COLO668 (cell line): ENCODE measurements at regions not wholly inside any gene's neighbourhood (a gene's known extent, or its start where the extent isn't known, plus 50 kb on each side); places are given as distances from the start of the nearest gene placed in this dataset.
"Not testable (repeated sequence)": the region's sequence is repeated elsewhere in the genome, so short reads cannot be mapped to it uniquely, and the experiment has no call there.

Source experiments
- DNase-seq: peaks from one replicate; lab custom pipeline; 2025; ENCODE audit not compliant: unreplicated experiment; lab: John Stamatoyannopoulos, UW

GRCh38 chr15:96792216-96792615, 461.7 kb downstream of the NR2F2 start:
- DNase-seq = no peak

- no peak for DNase-seq
Observed at GRCh38 chr15:96796841-96797240, 466.3 kb downstream of the NR2F2 start.

GRCh38 chr15:96801576-96802150, 471.2 kb downstream of the NR2F2 start:
- no peak for DNase-seq

- DNase-seq = no peak
Observed at GRCh38 chr15:96802611-96803255, 472.2 kb downstream of the NR2F2 start.

- DNase-seq = no peak
Observed at GRCh38 chr15:96804754-96805153, 474.3 kb downstream of the NR2F2 start.

GRCh38 chr15:96807361-96807760, 476.9 kb downstream of the NR2F2 start:
- no peak for DNase-seq

- DNase-seq = no peak
Observed at GRCh38 chr15:96817900-96818299, 487.4 kb downstream of the NR2F2 start.

GRCh38 chr15:96818861-96819260, 488.4 kb downstream of the NR2F2 start:
- DNase-seq = no peak

- no peak for DNase-seq
Observed at GRCh38 chr15:96827981-96828380, 497.5 kb downstream of the NR2F2 start.

GRCh38 chr15:96837241-96837970, 506.9 kb downstream of the NR2F2 start:
- no peak for DNase-seq

GRCh38 chr15:96838081-96838480, 507.6 kb downstream of the NR2F2 start:
- no peak for DNase-seq

- DNase-seq = no peak
Observed at GRCh38 chr15:96849271-96849900, 518.9 kb downstream of the NR2F2 start.

GRCh38 chr15:96851613-96852012, 521.1 kb downstream of the NR2F2 start:
- DNase-seq = no peak

GRCh38 chr15:96858694-96859093, 528.2 kb downstream of the NR2F2 start:
- no peak for DNase-seq

- no peak for DNase-seq
Observed at GRCh38 chr15:96860741-96861140, 530.2 kb downstream of the NR2F2 start.

- DNase-seq = no peak
Observed at GRCh38 chr15:96867992-96868391, 537.5 kb downstream of the NR2F2 start.

- no peak for DNase-seq
Observed at GRCh38 chr15:96869122-96869521, 538.6 kb downstream of the NR2F2 start.

GRCh38 chr15:96869790-96870189, 539.3 kb downstream of the NR2F2 start:
- DNase-seq = no peak

GRCh38 chr15:96870580-96870979, 540.1 kb downstream of the NR2F2 start:
- no peak for DNase-seq

- DNase-seq = not testable (repeated sequence)
Observed at GRCh38 chr15:96877442-96877841, 546.9 kb downstream of the NR2F2 start.

GRCh38 chr15:96878129-96878528, 547.6 kb downstream of the NR2F2 start:
- DNase-seq = no peak
